ENCODE measurements at regions not wholly inside any gene's neighbourhood (a gene's known extent, or its start where the extent isn't known, plus 50 kb on each side); places are given as distances from the start of the nearest gene placed in this dataset.

DNA sequence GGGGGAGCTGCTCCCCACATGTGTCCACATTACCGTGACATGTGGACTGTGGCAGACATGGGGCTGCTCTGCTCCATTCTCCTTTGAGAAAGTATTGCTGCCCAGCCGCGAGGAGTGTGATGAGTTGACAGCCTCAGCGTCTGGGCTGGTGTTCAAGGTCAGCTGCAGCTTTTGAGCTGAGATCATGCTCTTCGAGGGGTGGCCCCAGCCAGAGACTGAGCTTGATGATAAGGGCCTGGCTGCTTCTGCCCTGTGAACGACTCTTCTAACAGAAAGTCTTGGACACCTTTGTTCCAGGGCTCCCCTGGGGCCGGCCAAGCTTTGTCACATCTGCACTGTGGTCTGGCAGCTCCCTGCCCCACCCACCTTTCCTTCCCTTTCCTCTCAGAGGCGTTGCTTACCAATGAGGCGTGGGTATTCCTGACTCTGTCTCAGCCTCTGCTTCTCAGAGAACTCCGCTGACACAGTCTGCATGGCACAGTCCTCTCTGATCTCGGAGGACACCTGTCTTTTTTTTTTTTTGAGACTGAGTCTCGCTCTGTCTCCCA is 86.6 kb downstream of the CHRD start:
- TF ChIP-seq POLR2A (IDR thresholded peaks at IDR 0.05) = no peak
- TF ChIP-seq, protein P1, sequence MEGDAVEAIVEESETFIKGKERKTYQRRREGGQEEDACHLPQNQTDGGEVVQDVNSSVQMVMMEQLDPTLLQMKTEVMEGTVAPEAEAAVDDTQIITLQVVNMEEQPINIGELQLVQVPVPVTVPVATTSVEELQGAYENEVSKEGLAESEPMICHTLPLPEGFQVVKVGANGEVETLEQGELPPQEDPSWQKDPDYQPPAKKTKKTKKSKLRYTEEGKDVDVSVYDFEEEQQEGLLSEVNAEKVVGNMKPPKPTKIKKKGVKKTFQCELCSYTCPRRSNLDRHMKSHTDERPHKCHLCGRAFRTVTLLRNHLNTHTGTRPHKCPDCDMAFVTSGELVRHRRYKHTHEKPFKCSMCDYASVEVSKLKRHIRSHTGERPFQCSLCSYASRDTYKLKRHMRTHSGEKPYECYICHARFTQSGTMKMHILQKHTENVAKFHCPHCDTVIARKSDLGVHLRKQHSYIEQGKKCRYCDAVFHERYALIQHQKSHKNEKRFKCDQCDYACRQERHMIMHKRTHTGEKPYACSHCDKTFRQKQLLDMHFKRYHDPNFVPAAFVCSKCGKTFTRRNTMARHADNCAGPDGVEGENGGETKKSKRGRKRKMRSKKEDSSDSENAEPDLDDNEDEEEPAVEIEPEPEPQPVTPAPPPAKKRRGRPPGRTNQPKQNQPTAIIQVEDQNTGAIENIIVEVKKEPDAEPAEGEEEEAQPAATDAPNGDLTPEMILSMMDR (IDR thresholded peaks at IDR 0.05) = no peak
